ENCODE measurements at regions not wholly inside any gene's neighbourhood (a gene's known extent, or its start where the extent isn't known, plus 50 kb on each side); places are given as distances from the start of the nearest gene placed in this dataset.
"Not testable (repeated sequence)": the region's sequence is repeated elsewhere in the genome, so short reads cannot be mapped to it uniquely, and the experiment has no call there.

- DNase-seq, result no peak
Measured at GRCh38 chr7:106372595-106373318, 88.0 kb upstream of the NAMPT start.

GRCh38 chr7:106372126-106372525 is 87.3 kb upstream of the NAMPT start:
- no peak for DNase-seq

GRCh38 chr7:106371629-106372028 is 86.8 kb upstream of the NAMPT start:
- DNase-seq, result no peak

- DNase-seq, result no peak
Measured at GRCh38 chr7:106370542-106370941, 85.8 kb upstream of the NAMPT start.

GRCh38 chr7:106369816-106370215 is 85.0 kb upstream of the NAMPT start:
- DNase-seq, result no peak

- DNase-seq, result no peak
Measured at GRCh38 chr7:106369352-106369751, 84.6 kb upstream of the NAMPT start.

GRCh38 chr7:106367664-106368063 is 82.9 kb upstream of the NAMPT start:
- no peak for DNase-seq

- DNase-seq, result no peak
Measured at GRCh38 chr7:106367018-106367420, 82.2 kb upstream of the NAMPT start.

- no peak for DNase-seq
Measured at GRCh38 chr7:106365252-106366005, 80.6 kb upstream of the NAMPT start.

GRCh38 chr7:106362507-106362906 is 77.7 kb upstream of the NAMPT start:
- DNase-seq, result not testable (repeated sequence)

- DNase-seq, result no peak
Measured at GRCh38 chr7:106358103-106358663, 73.4 kb upstream of the NAMPT start.

- no peak for DNase-seq
Measured at GRCh38 chr7:106357675-106358074, 72.9 kb upstream of the NAMPT start.

GRCh38 chr7:106354822-106355221 is 70.0 kb upstream of the NAMPT start:
- no peak for DNase-seq

- no peak for DNase-seq
Measured at GRCh38 chr7:106353944-106354343, 69.2 kb upstream of the NAMPT start.

- no peak for DNase-seq
Measured at GRCh38 chr7:106348231-106348630, 63.4 kb upstream of the NAMPT start.

- no peak for DNase-seq
Measured at GRCh38 chr7:106347229-106347833, 62.5 kb upstream of the NAMPT start.

- no peak for DNase-seq
Measured at GRCh38 chr7:106346678-106347217, 62.0 kb upstream of the NAMPT start.

- no peak for DNase-seq
Measured at GRCh38 chr7:106346167-106346677, 61.4 kb upstream of the NAMPT start.

GRCh38 chr7:106345421-106346166 is 60.8 kb upstream of the NAMPT start:
- DNase-seq, result peak; percentile 71

- no peak for DNase-seq
Measured at GRCh38 chr7:106344861-106345260, 60.1 kb upstream of the NAMPT start.

- no peak for DNase-seq
Measured at GRCh38 chr7:106344211-106344610, 59.4 kb upstream of the NAMPT start.

- not testable (repeated sequence) for DNase-seq
Measured at GRCh38 chr7:106342049-106342448, 57.3 kb upstream of the NAMPT start.

GRCh38 chr7:106340247-106340596 is 55.4 kb upstream of the NAMPT start:
- not testable (repeated sequence) for DNase-seq
